ENCODE measurements at regions not wholly inside any gene's neighbourhood (a gene's known extent, or its start where the extent isn't known, plus 50 kb on each side); places are given as distances from the start of the nearest gene placed in this dataset.
"Not testable (repeated sequence)": the region's sequence is repeated elsewhere in the genome, so short reads cannot be mapped to it uniquely, and the experiment has no call there.

DNA sequence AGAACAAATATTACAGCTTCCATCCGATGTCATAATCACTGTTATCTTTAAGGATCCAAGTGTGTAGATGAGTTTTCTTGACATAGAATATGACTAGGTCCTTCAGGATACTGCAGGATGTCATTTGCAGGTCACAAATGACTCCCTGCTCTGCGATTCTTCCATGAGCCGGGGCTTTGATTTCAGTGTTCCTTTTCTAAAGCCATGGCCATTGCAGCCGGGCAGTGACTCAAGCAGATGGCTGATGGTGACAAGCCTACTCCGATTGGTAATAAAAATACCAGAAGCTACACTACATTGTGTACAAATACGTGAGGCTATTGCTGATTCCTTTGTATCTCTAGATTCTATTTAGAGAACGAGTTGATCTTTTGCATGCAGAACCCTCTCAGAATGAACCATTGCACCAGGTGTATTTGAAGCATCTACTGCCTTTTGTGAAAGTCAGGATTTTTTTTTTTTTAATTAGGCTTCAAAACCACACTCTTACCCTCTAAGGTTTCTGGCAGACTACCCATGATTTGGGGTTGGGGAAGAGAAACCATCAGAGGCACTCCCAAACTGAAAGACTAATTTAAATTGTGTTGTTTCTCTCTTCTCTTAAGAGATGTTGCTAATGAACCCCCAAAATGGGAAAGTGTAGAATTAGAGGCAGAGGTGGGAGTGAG is 271.0 kb upstream of the ADRA1B start:
- DNase-seq (ENCODE audit: low read depth): no peak

DNA sequence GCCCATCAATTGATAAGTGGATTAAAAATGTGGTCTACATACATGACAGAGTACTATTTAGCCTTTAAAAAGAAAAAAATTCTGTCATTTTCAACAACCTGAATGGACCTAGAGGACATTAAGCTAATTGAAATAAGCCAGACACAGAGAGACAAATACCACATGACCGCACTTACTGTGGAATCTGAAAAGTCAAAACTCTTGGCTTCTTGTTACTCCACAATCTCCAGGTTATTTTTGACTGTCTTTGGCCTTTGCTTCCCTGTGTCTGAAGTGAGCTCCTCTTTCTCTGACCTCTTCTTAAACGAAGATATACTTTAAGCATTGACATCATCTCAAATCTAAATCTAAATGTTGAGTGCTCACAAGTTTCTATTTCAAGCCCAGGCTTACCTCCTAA is 265.5 kb upstream of the ADRA1B start:
- DNase-seq (ENCODE audit: low read depth): no peak

GRCh38 chr5:159655757-159656409 is 260.4 kb upstream of the ADRA1B start:
- DNase-seq (ENCODE audit: low read depth): no peak

GRCh38 chr5:159657298-159657697 is 259.0 kb upstream of the ADRA1B start:
- DNase-seq (ENCODE audit: low read depth): no peak

- DNase-seq (ENCODE audit: low read depth): no peak
Measured at GRCh38 chr5:159657771-159658170, 258.5 kb upstream of the ADRA1B start.

DNA sequence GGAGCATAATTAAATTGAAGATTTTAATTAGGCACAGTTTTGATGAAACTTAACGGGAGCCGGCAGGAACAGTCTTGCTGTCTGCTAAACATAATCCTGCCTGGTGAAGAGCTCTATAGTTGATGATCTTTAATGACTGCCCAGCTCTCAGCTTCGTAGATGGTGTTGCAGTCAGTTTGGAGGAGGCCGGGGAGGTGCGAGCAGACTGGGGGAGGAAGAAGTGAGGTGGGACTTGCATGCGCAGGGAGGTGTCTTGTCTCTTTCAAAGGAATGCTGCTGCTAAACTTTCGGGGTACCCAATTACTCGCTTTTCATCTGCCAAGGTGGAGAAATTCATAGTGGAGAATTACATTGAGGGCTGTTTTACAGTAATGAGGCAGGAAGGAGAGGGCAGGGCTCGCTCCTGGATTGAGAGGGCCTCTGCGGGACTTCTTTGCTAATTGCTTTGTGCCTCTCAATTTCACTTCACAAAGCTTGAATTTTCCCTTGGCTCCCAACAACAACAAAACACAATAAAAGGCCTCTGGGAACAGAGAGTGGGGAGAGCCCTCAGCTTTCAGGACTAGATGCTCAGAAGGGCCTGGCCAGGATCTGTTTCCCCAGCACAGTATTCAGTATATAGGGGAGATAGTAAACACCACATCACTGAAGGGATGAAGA is 257.9 kb upstream of the ADRA1B start:
- DNase-seq (ENCODE audit: low read depth): no peak

GRCh38 chr5:159660401-159660800 is 255.9 kb upstream of the ADRA1B start:
- DNase-seq (ENCODE audit: low read depth): no peak

DNA sequence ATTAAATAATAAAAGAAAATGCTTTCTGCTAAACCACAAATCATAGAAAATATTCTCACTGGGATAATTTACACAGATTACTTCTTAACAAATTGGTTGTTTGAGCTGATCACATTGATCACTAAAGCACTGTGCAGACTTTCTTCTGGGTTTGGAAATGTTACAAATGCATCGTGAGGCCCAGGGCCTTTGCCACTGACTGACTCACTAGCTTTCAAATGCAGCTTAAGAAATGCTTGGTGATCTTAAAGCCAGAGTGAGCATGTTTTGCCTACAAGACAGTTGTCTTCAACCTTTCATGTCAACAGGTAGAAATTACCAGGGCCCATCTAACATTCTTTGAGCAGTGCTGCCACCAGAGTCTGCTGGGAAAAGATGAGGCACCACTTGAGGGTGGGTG is 252.3 kb upstream of the ADRA1B start:
- DNase-seq (ENCODE audit: low read depth): no peak

DNA sequence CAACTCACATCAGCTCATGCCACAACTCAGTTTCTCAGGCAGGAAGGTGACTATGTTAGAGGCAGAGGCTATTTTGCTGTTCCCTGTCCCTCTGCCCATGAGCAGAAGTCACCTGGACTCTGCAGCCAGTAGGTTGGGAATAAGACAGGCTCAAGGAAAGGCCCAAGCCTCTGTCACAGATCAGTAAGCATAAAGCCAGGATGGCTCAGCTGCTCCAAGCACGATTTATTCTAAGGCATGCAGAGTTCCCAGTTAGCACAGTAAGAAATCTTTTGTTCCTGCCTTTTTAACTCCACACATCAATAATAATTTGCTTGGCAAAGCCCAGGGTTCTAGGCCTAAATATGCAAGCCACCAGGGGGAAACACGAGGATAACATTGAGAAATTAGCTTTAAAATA is 249.0 kb upstream of the ADRA1B start:
- DNase-seq (ENCODE audit: low read depth): no peak

DNA sequence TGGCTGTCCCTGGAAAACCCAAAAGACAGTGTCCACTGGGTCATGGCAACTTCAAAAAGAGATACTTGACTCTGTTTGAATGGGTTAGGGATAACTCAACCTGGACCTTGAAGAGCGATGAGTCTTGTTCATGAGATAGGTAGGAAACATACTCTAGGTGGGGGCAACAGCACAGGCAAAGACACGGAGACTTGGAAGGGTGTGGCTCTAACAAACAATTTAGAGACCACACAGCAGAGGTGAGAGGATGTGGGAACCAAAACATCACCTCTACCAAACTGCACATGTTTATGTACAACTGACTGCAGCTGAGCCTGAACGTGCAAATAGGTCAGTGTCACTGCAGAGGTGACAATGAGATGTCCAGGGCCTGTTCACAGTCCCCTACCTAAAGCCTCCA is 247.7 kb upstream of the ADRA1B start:
- DNase-seq (ENCODE audit: low read depth): no peak

DNA sequence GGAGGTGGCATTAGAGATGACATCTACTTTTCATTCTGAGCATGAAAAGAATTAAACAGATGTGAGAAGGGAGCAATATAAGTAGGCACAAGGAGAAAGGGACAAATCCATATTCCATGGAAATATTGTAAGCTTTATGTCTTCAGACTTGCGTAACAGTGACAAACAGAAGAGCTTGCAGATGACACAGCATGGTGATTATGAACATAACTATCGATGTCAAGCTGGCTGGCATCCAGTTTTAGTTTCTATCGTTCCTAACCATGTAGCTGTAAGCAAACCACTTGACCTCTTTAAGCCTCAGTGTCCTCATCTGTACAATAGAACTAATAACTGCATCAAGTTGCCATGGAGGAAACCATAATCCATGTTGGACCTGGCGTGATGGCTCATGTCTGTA is 246.7 kb upstream of the ADRA1B start:
- no peak for DNase-seq (ENCODE audit: low read depth)

- DNase-seq (ENCODE audit: low read depth): no peak
Measured at GRCh38 chr5:159671886-159672285, 244.4 kb upstream of the ADRA1B start.

DNA sequence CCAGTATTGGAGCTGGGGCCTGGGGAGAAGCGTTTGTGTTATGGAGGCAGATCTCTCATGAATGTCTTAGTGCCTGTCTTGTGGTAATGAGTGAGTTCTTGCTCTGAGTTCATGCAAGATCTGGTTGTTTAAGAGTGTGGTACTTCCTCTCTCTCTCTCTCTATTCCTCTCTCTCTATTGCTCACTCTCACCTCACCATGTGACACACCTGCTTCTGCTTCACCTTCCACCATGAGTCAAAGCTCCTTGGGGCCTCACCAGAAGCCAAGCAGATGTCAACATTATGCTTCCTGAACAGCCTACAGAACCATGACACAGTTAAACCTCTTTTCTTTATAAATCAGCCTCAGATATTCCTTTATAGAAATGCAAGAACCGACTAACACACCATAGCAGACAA is 242.7 kb upstream of the ADRA1B start:
- no peak for DNase-seq (ENCODE audit: low read depth)

DNA sequence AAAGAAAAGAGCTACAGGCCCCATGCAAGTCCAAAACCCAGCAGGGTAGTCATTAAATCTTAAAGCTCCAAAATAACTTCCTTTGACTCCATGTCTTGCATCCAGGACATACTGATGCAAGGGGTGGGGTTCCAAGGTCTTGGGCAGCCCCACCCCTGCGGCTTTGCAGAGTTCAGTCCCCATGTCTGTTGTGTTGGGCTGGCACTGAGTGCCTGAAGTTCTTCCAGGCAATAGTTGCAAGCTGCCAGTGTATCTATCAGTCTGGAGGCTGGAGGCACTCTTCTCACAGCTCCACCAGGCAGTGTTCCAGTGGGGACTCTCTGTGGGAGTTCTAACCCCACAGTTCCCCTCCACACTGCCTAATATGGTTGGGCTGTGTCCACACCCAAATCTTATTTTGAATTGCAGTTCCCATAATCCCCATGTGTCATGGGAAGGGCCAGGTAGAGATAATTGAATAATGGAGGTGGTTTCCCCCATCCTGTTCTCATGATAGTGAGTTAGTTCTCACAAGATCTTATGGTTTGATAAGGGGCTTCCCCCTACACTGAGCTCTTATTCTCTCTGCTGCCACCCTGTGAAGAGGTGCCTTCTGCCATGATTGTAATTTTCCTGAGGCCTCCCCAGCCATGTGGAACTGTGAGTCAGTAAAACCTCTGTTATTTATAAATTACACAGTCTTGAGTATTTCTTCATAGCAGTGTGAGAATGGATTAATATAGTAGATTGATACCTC is 237.5 kb upstream of the ADRA1B start:
- DNase-seq (ENCODE audit: low read depth): no peak

- DNase-seq (ENCODE audit: low read depth): no peak
Measured at GRCh38 chr5:159680095-159680494, 236.2 kb upstream of the ADRA1B start.

DNA sequence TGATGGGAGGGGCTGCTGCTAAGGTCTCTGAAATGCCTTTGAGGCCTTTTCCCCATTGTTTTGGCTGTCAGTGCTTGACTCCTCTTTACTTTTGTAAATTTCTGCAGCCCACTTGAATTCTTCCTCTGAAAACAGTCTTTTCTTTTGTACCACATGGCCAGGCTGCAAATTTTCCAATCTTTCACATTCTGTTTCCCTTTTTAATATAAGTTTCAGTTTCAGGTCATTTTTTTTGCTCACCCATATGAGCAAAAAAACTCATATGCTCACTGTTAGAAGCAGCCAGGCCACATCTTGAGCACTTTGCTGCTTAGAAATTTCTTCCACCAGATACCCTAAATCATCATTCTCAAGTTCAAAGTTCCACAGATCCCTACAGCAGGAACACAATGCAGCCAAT is 234.6 kb upstream of the ADRA1B start:
- DNase-seq (ENCODE audit: low read depth): no peak

DNA sequence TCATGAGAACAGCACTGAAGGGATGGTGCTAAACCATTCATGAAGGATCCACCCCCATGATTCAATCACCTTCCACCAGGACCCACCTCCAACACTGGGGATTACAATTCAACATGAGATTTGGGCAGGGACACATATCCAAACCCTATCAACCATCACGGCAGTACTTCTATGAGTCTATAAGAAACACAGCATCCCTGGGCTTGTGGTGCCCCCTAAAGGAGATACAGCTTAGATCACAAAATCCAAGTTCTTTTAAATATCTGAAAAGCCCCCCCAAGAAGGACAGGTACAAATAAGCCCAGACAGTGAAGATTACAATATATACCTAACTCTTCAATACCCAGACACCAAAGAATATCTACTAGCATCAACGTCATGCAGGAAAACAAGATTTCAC is 233.7 kb upstream of the ADRA1B start:
- no peak for DNase-seq (ENCODE audit: low read depth)

- DNase-seq (ENCODE audit: low read depth): not testable (repeated sequence)
Measured at GRCh38 chr5:159687892-159688291, 228.4 kb upstream of the ADRA1B start.

DNA sequence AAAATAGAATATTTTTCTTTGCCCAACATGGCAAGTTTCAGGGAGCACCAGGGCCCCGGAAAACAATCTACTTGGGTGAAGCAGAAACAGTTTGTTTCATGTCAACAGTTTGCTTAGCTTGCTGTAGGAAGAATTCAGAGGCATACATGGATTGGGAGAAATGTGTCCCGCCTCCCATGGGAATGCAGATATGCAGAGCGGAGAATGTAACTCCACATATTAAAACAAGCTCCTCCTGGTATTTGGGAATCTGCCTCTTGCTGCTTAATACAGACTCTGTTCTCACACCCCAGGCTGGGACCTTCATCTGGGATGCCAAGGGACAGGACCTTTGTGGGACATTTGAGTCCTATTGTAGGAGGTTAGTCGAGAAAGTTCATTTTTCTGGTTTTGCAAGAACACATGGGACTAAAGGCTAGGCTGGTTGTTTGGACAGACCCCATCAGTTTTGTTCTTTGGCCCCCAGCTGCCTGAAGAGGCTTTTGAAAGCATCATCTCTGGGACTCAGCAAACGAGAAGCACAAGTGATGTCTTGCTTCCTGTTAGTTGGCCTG is 220.5 kb upstream of the ADRA1B start:
- no peak for DNase-seq (ENCODE audit: low read depth)

DNA sequence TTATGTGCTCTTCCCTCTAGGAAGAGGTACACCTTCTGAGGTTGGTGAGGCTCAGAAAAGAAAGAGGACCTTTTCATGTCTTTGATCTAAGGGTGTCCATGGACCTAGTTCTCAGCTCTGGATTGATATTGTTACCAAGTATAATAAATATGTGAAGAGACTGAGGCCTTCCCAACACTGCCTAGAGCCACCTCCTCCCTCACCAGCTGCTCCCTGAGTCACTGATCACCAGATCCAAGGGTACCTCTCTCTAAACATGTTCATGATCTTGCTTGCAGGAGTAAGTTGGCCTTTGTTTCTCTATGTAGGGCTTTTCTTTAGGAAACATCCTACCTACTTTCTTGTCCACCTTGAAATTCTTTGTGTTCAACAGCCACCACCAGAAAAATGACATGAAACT is 218.8 kb upstream of the ADRA1B start:
- DNase-seq (ENCODE audit: low read depth): no peak

- no peak for DNase-seq (ENCODE audit: low read depth)
Measured at GRCh38 chr5:159698322-159698721, 218.0 kb upstream of the ADRA1B start.

GRCh38 chr5:159700016-159700415 is 216.3 kb upstream of the ADRA1B start:
- DNase-seq (ENCODE audit: low read depth): no peak

- no peak for DNase-seq (ENCODE audit: low read depth)
Measured at GRCh38 chr5:159702301-159702700, 214.0 kb upstream of the ADRA1B start.
